Neural cell (in vitro differentiated cells): ENCODE measurements at regions not wholly inside any gene's neighbourhood (a gene's known extent, or its start where the extent isn't known, plus 50 kb on each side); places are given as distances from the start of the nearest gene placed in this dataset.

Experiments
- H2AFZ ChIP-seq: fragments of 200-600, 300-800 bp; sonication (generic), shearing (Covaris generic); 2 replicates; pipeline ENCODE4 v1.6.0; 2014; ENCODE audit warnings: low read depth, mild to moderate bottlenecking, antibody characterized with exemption, low read length, moderate library complexity
- H3F3A ChIP-seq: fragments of 200-600 bp; shearing (Covaris generic); 2 replicates; pipeline ENCODE4 v1.6.1; 2016; ENCODE audit warnings: mild to moderate bottlenecking, moderate library complexity, mixed read lengths, antibody characterized with exemption, low read length; ENCODE audit not compliant: insufficient read depth, poor library complexity, severe bottlenecking
- H3K27ac ChIP-seq: fragments of 200-600, 300-800 bp; sonication (generic), shearing (Covaris generic); 2 replicates; pipeline ENCODE4 v1.5.1; 2014; ENCODE audit warnings: mild to moderate bottlenecking, low read length, moderate library complexity
- H3K27me3 ChIP-seq: fragments of 300-800, 200-600 bp; sonication (generic), shearing (Covaris generic); 2 replicates; pipeline ENCODE4 v1.6.0; 2014; ENCODE audit warnings: mild to moderate bottlenecking, low read depth, low read length, moderate library complexity; ENCODE audit not compliant: insufficient read depth
- H3K36me3 ChIP-seq: fragments of 300-800, 200-600 bp; sonication (generic), shearing (Covaris generic); 2 replicates; pipeline ENCODE4 v1.5.1; 2014; ENCODE audit warnings: mild to moderate bottlenecking, antibody characterized with exemption, low read length, moderate library complexity; ENCODE audit not compliant: insufficient read depth
- H3K4me2 ChIP-seq: fragments of 300-800, 200-600 bp; sonication (generic), shearing (Covaris generic); 2 replicates; pipeline ENCODE4 v1.6.0; 2014; ENCODE audit warnings: mild to moderate bottlenecking, low read length
- H3K4me3 ChIP-seq: fragments of 300-800, 200-600 bp; sonication (generic), shearing (Covaris generic); 2 replicates; pipeline ENCODE4 v1.5.1; 2014; ENCODE audit warnings: mild to moderate bottlenecking, low read length, moderate library complexity
- H3K79me2 ChIP-seq: fragments of 200-600 bp; shearing (Covaris generic); replicated peaks from 2 replicates; pipeline ENCODE4 v1.6.0; 2014; ENCODE audit warnings: mild to moderate bottlenecking, low read length, moderate library complexity; ENCODE audit not compliant: insufficient read depth
- H3K9ac ChIP-seq: fragments of 300-800, 200-600 bp; sonication (generic), shearing (Covaris generic); 2 replicates; pipeline ENCODE4 v1.6.1; 2016; ENCODE audit warnings: mild to moderate bottlenecking, low read length, mixed read lengths
- H3K9me2 ChIP-seq: fragments of 200-600 bp; shearing (Covaris generic); 2 replicates; pipeline ENCODE4 v1.6.1; 2016; ENCODE audit warnings: mild to moderate bottlenecking, low read length, mixed read lengths; ENCODE audit not compliant: insufficient read depth
- H3K9me3 ChIP-seq: fragments of 200-600, 300-800 bp; sonication (generic), shearing (Covaris generic); 2 replicates; pipeline ENCODE4 v1.6.1; 2016; ENCODE audit warnings: mild to moderate bottlenecking, mixed run types, low read length, moderate library complexity, mixed read lengths
- H4K20me1 ChIP-seq: fragments of 200-600 bp; shearing (Covaris generic); 2 replicates; pipeline ENCODE4 v1.6.1; 2016; ENCODE audit warnings: mild to moderate bottlenecking, mixed run types; ENCODE audit not compliant: insufficient read depth
- EP300 ChIP-seq: fragments of 450-650 bp; conservative IDR thresholded peaks from 2 replicates; pipeline ENCODE4 v1.6.1; 2014; ENCODE audit warnings: antibody characterized with exemption, mild to moderate bottlenecking, moderate library complexity; ENCODE audit not compliant: poor library complexity, severe bottlenecking
- EZH2 ChIP-seq: fragments of 200-600, 300-800 bp; shearing (Covaris generic), sonication (generic); IDR thresholded peaks from 2 replicates; pipeline ENCODE4 v1.6.1; 2014; ENCODE audit warnings: antibody characterized with exemption, low read length, borderline replicate concordance, mild to moderate bottlenecking; ENCODE audit not compliant: insufficient read depth, poor library complexity, severe bottlenecking
- MXI1 ChIP-seq: fragments of 450-650 bp; conservative IDR thresholded peaks from 2 replicates; pipeline ENCODE4 v1.6.1; 2014; ENCODE audit warnings: antibody characterized with exemption, mild to moderate bottlenecking; ENCODE audit not compliant: poor library complexity, severe bottlenecking
- POLR2AphosphoS5 ChIP-seq: IDR thresholded peaks from 2 replicates; pipeline ENCODE4 v1.6.1; 2012
- REST ChIP-seq: IDR thresholded peaks from 2 replicates; pipeline ENCODE4 v1.6.1; 2012; ENCODE audit warnings: borderline replicate concordance
- SMC3 ChIP-seq: fragments of 450-650 bp; conservative IDR thresholded peaks from 2 replicates; pipeline ENCODE4 v1.6.1; 2014; ENCODE audit warnings: antibody characterized with exemption, mild to moderate bottlenecking, moderate library complexity; ENCODE audit not compliant: poor library complexity
- TAF1 ChIP-seq: IDR thresholded peaks from 2 replicates; pipeline ENCODE4 v1.6.1; 2012; ENCODE audit warnings: low read depth

DNA sequence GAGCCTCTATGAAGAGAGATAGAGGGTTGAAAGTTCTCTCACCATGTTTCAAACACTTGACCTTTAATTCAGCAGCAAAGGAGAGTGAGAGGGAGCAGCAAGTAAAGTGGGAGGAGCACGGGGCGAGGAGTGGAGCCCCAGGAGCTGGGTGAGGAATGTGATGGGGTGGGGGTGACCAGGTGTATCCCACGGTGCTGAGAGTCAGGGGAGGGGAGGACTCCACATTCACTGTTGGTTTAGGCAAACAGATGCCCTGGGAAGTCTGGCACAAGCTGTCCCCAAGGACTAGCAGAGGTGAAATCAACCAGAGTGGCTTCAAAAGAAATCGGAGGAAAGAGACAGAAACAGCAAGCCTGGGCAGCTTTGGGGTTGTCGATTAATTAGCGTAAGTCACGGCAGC, 101.8 kb upstream of the PITRM1 start:
- no peaks in the 10 kb centered on the region for H3K9me2 ChIP-seq
- no peaks in the 10 kb centered on the region for H3K9me3 ChIP-seq
- no peak overlapping the region for H3K4me2 ChIP-seq
- H3K4me3 ChIP-seq = no peak overlapping the region
- H3K27ac ChIP-seq = no peak overlapping the region
- TF ChIP-seq EZH2 = no peak
- TF ChIP-seq TAF1 = no peak
- no peak for TF ChIP-seq MXI1
- TF ChIP-seq POLR2AphosphoS5 = no peak
- TF ChIP-seq SMC3 = no peak
- TF ChIP-seq EP300 = no peak
- no peaks in the 10 kb centered on the region for H3K36me3 ChIP-seq
- H3K9ac ChIP-seq = no peak overlapping the region
- H2AFZ ChIP-seq = no peak overlapping the region
- no peaks in the 10 kb centered on the region for H4K20me1 ChIP-seq
- no peaks in the 10 kb centered on the region for H3K79me2 ChIP-seq
- no peaks in the 10 kb centered on the region for H3F3A ChIP-seq
- no peaks in the 10 kb centered on the region for H3K27me3 ChIP-seq

- Histone ChIP-seq H3K4me3 (no peak overlapping the region), H3K9me3 (no peaks in the 10 kb centered on the region), H3K27me3 (no peaks in the 10 kb centered on the region), H3K27ac (no peak overlapping the region), H3K9me2 (no peaks in the 10 kb centered on the region), H4K20me1 (no peaks in the 10 kb centered on the region), H3K9ac (no peak overlapping the region), H2AFZ (no peak overlapping the region), H3K4me2 (no peak overlapping the region), H3F3A (no peaks in the 10 kb centered on the region), H3K36me3 (no peaks in the 10 kb centered on the region), H3K79me2 (no peaks in the 10 kb centered on the region)
- TF ChIP-seq REST = no peak
Measured at GRCh38 chr10:3273966-3274365, 101.4 kb upstream of the PITRM1 start.

DNA sequence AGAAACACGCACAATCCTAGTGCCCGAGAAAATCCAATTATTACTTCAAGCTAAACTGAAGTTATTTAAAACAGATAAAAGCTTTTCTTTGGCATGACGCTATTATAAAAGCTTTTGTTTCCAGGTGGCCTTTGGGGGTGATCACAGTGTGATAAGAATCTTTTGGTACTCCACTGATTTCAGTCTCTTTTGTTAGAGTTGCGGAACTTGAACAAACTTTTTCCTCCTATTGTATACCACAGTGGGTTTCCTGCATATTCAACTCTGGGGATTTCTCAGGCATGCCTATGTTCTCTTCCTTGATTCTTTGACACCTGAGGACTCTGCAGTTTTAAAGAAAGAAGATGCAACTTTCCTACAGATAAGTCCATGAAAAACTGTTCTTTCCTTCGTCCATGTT, 99.7 kb upstream of the PITRM1 start:
- Histone ChIP-seq H3K4me2 (no peak overlapping the region), H3K9ac (no peak overlapping the region), H3K79me2 (no peaks in the 10 kb centered on the region), H3K27me3 (no peaks in the 10 kb centered on the region), H3F3A (no peaks in the 10 kb centered on the region), H3K36me3 (no peaks in the 10 kb centered on the region), H3K27ac (no peak overlapping the region), H2AFZ (no peak overlapping the region), H3K9me2 (no peaks in the 10 kb centered on the region), H3K4me3 (no peak overlapping the region), H3K9me3 (no peaks in the 10 kb centered on the region), H4K20me1 (no peaks in the 10 kb centered on the region)
- TF ChIP-seq EZH2 = no peak
